ENCODE measurements at regions not wholly inside any gene's neighbourhood (a gene's known extent, or its start where the extent isn't known, plus 50 kb on each side); places are given as distances from the start of the nearest gene placed in this dataset.
"Not testable (repeated sequence)": the region's sequence is repeated elsewhere in the genome, so short reads cannot be mapped to it uniquely, and the experiment has no call there.

GRCh38 chr10:53491774-53492173 is 719.2 kb upstream of the MBL2 start:
- TF ChIP-seq POLR2AphosphoS5 (IDR thresholded peaks at IDR 0.05; ENCODE audit: borderline replicate concordance, low read depth, low read length): no peak
- TF ChIP-seq EZH2 (IDR thresholded peaks at IDR 0.05): no peak
- TF ChIP-seq FOXP2 (optimal IDR thresholded peaks at IDR 0.05; ENCODE audit: control extremely low read depth, extremely low read length, insufficient read depth): no peak

GRCh38 chr10:53490553-53490952 is 718.0 kb upstream of the MBL2 start:
- DNase-seq (ENCODE audit: low read depth, low spot score): no peak
- Histone ChIP-seq H3K4me3 (no peak overlapping the region), H3K27ac (no peak overlapping the region), H3K36me3 (ENCODE audit: insufficient read depth, low read length) (no peaks in the 10 kb centered on the region), H3K9ac (ENCODE audit: insufficient read length) (no peak overlapping the region), H3K9me3 (ENCODE audit: low read depth, low read length) (no peaks in the 10 kb centered on the region)
- no peak for TF ChIP-seq EZH2 (IDR thresholded peaks at IDR 0.05)
- TF ChIP-seq POLR2AphosphoS5 (IDR thresholded peaks at IDR 0.05; ENCODE audit: borderline replicate concordance, low read depth, low read length): no peak

More at GRCh38 chr10:53491774-53492173, 719.2 kb upstream of the MBL2 start:
- no peak overlapping the region for H3K4me3 ChIP-seq
- no peak overlapping the region for H3K9ac ChIP-seq (ENCODE audit: insufficient read length)
- DNase-seq (ENCODE audit: low read depth, low spot score): no peak
- H3K27ac ChIP-seq: no peak overlapping the region
- H3K36me3 ChIP-seq (ENCODE audit: insufficient read depth, low read length): no peaks in the 10 kb centered on the region
- no peaks in the 10 kb centered on the region for H3K9me3 ChIP-seq (ENCODE audit: low read depth, low read length)

- DNase-seq (ENCODE audit: low read depth, low spot score): no peak
Observed at GRCh38 chr10:53489335-53490182, 717.0 kb upstream of the MBL2 start.

GRCh38 chr10:53487019-53487983 is 714.7 kb upstream of the MBL2 start:
- no peak overlapping the region for H3K4me3 ChIP-seq
- no peak for DNase-seq (ENCODE audit: low read depth, low spot score)
- no peak overlapping the region for H3K9ac ChIP-seq (ENCODE audit: insufficient read length)
- H3K27ac ChIP-seq: no peak overlapping the region
- no peaks in the 10 kb centered on the region for H3K36me3 ChIP-seq (ENCODE audit: insufficient read depth, low read length)
- no peaks in the 10 kb centered on the region for H3K9me3 ChIP-seq (ENCODE audit: low read depth, low read length)
- TF ChIP-seq POLR2AphosphoS5 (IDR thresholded peaks at IDR 0.05; ENCODE audit: borderline replicate concordance, low read depth, low read length) (no peak), EZH2 (IDR thresholded peaks at IDR 0.05) (no peak)

More at GRCh38 chr10:53489335-53490182, 717.0 kb upstream of the MBL2 start:
- Histone ChIP-seq H3K4me3 (no peak overlapping the region), H3K9me3 (ENCODE audit: low read depth, low read length) (no peaks in the 10 kb centered on the region), H3K27ac (no peak overlapping the region), H3K36me3 (ENCODE audit: insufficient read depth, low read length) (no peaks in the 10 kb centered on the region), H3K9ac (ENCODE audit: insufficient read length) (no peak overlapping the region)
- TF ChIP-seq EZH2 (IDR thresholded peaks at IDR 0.05) (no peak), POLR2AphosphoS5 (IDR thresholded peaks at IDR 0.05; ENCODE audit: borderline replicate concordance, low read depth, low read length) (no peak), FOXP2 (optimal IDR thresholded peaks at IDR 0.05; ENCODE audit: control extremely low read depth, extremely low read length, insufficient read depth) (no peak)

- not testable (repeated sequence) for H3K9ac ChIP-seq (ENCODE audit: insufficient read length); H3K4me3 ChIP-seq; DNase-seq (ENCODE audit: low read depth, low spot score); H3K9me3 ChIP-seq (ENCODE audit: low read depth, low read length); H3K36me3 ChIP-seq (ENCODE audit: insufficient read depth, low read length); H3K27ac ChIP-seq
Observed at GRCh38 chr10:53485422-53485821, 712.8 kb upstream of the MBL2 start.

- H3K36me3 ChIP-seq (ENCODE audit: insufficient read depth, low read length): no peaks in the 10 kb centered on the region
- no peak overlapping the region for H3K4me3 ChIP-seq
- no peak overlapping the region for H3K9ac ChIP-seq (ENCODE audit: insufficient read length)
- no peak for TF ChIP-seq FOXP2 (optimal IDR thresholded peaks at IDR 0.05; ENCODE audit: control extremely low read depth, extremely low read length, insufficient read depth)
- no peak for TF ChIP-seq EZH2 (IDR thresholded peaks at IDR 0.05)
- TF ChIP-seq POLR2AphosphoS5 (IDR thresholded peaks at IDR 0.05; ENCODE audit: borderline replicate concordance, low read depth, low read length): no peak
- no peak for DNase-seq (ENCODE audit: low read depth, low spot score)
- no peaks in the 10 kb centered on the region for H3K9me3 ChIP-seq (ENCODE audit: low read depth, low read length)
- H3K27ac ChIP-seq: no peak overlapping the region
Observed at GRCh38 chr10:53479365-53479764, 706.8 kb upstream of the MBL2 start.

GRCh38 chr10:53477313-53477675 is 704.7 kb upstream of the MBL2 start:
- no peak for DNase-seq (ENCODE audit: low read depth, low spot score)
- no peaks in the 10 kb centered on the region for H3K9me3 ChIP-seq (ENCODE audit: low read depth, low read length)
- no peak overlapping the region for H3K4me3 ChIP-seq
- no peak overlapping the region for H3K27ac ChIP-seq
- TF ChIP-seq EZH2 (IDR thresholded peaks at IDR 0.05) (no peak), POLR2AphosphoS5 (IDR thresholded peaks at IDR 0.05; ENCODE audit: borderline replicate concordance, low read depth, low read length) (no peak), FOXP2 (optimal IDR thresholded peaks at IDR 0.05; ENCODE audit: control extremely low read depth, extremely low read length, insufficient read depth) (no peak)
- H3K9ac ChIP-seq (ENCODE audit: insufficient read length): no peak overlapping the region
- H3K36me3 ChIP-seq (ENCODE audit: insufficient read depth, low read length): no peaks in the 10 kb centered on the region

- no peak overlapping the region for H3K4me3 ChIP-seq
- no peak overlapping the region for H3K27ac ChIP-seq
- no peak for DNase-seq (ENCODE audit: low read depth, low spot score)
- H3K9ac ChIP-seq (ENCODE audit: insufficient read length): no peak overlapping the region
- H3K9me3 ChIP-seq (ENCODE audit: low read depth, low read length): no peaks in the 10 kb centered on the region
- TF ChIP-seq POLR2AphosphoS5 (IDR thresholded peaks at IDR 0.05; ENCODE audit: borderline replicate concordance, low read depth, low read length) (no peak), EZH2 (IDR thresholded peaks at IDR 0.05) (no peak), FOXP2 (optimal IDR thresholded peaks at IDR 0.05; ENCODE audit: control extremely low read depth, extremely low read length, insufficient read depth) (no peak)
- no peaks in the 10 kb centered on the region for H3K36me3 ChIP-seq (ENCODE audit: insufficient read depth, low read length)
Observed at GRCh38 chr10:53476650-53477312, 704.2 kb upstream of the MBL2 start.

All from SK-N-MC (cell line).